ENCODE measurements at regions not wholly inside any gene's neighbourhood (a gene's known extent, or its start where the extent isn't known, plus 50 kb on each side); places are given as distances from the start of the nearest gene placed in this dataset.

DNA sequence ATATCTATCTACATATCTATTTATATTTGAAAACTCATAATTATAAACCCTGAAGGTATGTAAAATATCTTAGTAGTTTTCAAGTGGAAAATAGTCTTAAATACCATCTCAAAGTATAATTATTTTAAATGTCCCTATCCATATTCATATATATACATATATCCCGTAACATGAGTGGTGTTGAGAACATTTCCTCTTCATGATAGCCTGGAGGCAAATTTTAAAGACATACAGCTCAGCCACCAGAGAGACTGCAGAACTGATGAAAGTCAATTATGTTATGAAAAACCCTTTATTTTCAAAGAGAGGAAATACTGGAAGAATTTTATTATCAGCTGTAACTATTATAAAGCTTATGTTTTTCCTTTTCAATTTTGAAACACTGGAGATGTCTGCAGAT, 1806.7 kb upstream of the PCDH7 start:
- TF ChIP-seq, protein P1, sequence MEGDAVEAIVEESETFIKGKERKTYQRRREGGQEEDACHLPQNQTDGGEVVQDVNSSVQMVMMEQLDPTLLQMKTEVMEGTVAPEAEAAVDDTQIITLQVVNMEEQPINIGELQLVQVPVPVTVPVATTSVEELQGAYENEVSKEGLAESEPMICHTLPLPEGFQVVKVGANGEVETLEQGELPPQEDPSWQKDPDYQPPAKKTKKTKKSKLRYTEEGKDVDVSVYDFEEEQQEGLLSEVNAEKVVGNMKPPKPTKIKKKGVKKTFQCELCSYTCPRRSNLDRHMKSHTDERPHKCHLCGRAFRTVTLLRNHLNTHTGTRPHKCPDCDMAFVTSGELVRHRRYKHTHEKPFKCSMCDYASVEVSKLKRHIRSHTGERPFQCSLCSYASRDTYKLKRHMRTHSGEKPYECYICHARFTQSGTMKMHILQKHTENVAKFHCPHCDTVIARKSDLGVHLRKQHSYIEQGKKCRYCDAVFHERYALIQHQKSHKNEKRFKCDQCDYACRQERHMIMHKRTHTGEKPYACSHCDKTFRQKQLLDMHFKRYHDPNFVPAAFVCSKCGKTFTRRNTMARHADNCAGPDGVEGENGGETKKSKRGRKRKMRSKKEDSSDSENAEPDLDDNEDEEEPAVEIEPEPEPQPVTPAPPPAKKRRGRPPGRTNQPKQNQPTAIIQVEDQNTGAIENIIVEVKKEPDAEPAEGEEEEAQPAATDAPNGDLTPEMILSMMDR (IDR thresholded peaks at IDR 0.05; ENCODE audit: low read depth, low read length, poor library complexity, severe bottlenecking), result no peak
- no peak for TF ChIP-seq EZH2phosphoT487 (IDR thresholded peaks at IDR 0.05; ENCODE audit: borderline replicate concordance, low read length)

All from DOHH2 (cell line).